GM21786 (cell line): ENCODE measurements at regions not wholly inside any gene's neighbourhood (a gene's known extent, or its start where the extent isn't known, plus 50 kb on each side); places are given as distances from the start of the nearest gene placed in this dataset.
"Not testable (repeated sequence)": the region's sequence is repeated elsewhere in the genome, so short reads cannot be mapped to it uniquely, and the experiment has no call there.

Experiments used
- ATAC-seq: cut with Tn5 transposase; IDR thresholded peaks from one replicate; pipeline ENCODE4 v1.9.1; 2021; ENCODE audit not compliant: unreplicated experiment

DNA sequence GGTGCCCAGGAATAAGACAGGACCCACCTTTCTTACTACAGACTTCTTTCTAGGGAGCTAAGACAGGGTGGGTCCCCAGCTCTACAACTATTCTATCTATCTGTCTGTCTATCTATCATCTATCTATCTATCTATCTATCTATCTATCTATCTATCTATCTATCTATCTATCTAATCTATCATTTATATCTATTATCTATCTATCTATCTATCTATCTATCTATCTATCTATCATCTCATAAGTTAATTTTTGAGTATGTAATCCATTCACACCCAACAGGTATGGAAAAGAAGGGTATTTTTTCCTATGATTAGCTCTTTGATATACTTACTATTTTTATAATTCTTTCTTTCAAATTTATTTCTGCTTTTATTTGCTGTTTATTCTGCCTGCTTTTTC is 55.9 kb downstream of the BAMBI start:
- ATAC-seq: no peak

DNA sequence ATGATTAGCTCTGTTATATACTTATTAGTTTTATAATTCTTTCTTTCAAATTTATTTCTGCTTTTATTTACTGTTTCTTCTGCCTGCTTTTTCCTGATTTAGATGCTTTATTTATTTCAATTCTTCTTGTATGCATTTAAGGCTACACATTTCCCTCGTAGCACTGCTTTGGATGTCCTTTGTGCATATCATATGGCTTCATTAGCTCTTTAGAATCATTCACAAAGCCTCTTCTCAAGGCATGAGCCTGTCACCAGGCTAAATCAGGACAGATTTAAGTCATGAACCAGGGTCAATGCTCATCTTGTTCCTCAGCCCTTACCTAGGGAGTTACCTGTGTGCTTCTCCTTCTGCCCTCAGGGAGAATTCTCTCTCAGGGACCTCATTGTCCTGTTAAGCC is 56.3 kb downstream of the BAMBI start:
- ATAC-seq: no peak

DNA sequence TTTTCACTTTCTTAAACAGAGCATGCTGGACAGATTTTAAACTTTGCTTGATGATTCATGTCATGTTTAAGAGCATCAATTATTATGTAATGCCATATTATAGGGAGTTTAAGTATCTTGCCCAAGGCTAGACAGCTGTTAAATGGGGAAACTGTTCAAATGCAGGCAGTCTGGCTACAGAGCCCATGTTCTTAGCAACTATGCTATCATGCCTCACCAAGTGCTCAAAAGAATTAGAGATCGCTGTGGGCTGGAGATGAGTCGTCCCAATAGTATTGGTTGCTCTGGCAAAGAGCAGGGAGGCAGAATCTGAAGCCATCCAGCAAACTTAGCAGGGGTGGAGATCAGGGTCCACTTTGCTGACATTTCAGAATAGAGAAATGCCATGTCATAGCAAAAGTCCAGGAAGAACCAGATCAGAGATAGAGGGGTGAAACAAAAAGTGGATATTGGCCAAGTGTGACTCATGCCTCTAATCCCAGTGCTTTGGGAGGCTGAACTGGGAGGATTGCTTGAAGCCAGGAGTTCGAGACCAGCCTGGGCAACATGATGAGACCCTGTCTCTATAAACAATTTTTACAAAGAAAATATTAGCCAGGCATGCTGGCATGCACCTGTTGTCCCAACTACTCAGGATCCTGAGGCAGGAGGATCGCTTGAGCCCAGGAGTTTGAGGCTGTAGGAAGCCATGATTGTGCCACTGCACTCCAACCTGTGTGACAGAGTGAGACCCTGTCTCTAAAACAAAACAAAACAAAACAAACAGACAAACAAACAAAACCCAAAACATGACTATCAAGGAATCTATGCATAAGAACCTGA is 57.8 kb downstream of the BAMBI start:
- no peak for ATAC-seq

DNA sequence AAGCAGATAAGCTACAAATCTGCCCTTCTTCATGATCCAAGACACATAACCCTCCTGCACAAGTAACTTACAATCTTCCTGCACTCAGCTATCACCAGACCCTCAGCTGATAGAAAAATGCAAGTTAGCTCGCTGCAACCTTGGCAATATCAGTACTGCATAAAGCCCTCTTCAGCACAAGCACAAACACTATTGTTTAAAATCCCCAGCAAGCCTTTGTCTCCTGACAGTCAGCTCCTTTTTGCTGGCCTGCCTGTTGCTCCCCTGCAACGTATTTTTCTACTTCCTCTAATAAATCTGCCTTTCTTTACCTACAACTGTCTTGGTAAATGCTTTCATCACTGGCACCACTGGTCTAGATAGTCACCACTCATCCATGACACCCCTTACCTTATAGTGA is 59.8 kb downstream of the BAMBI start:
- ATAC-seq: no peak

DNA sequence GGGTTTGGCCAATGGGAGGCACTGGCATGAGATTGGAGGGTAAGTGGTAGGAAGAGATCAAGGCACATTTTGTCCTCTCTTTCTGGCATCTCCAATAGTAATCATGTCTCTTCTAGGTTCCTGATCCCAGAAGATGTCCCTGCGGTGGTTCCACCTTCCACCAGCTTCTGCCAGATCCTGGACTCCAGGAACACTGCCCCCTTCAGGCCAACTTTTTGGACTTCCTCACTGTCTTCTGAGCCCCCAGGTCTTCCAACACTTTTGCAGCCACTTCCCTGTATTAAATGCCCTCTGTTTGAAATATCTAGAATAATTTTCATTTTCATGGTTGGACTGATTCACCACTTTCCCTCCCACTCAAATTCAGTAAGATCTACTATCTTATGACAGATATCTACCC is 60.9 kb downstream of the BAMBI start:
- no peak for ATAC-seq

DNA sequence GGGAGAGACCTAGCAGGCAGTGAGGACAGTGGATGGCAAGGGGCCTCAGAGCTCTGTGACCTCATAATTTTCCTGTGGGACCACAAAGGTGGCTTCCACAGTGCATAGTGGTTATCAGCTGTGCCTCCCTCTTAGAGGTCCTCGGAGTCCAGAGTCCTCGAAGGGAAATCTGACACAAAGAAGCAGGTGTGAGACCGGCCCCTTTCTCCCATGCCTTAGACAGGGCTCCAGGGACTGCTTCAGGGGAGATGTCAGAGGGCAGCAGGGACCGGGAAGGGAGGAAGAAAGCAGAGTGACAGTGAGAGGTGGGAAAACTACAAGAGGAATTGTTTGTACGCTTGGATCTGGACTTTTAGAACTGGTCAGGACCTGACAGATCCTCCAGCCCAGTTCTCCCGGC is 66.3 kb downstream of the BAMBI start:
- ATAC-seq: no peak

DNA sequence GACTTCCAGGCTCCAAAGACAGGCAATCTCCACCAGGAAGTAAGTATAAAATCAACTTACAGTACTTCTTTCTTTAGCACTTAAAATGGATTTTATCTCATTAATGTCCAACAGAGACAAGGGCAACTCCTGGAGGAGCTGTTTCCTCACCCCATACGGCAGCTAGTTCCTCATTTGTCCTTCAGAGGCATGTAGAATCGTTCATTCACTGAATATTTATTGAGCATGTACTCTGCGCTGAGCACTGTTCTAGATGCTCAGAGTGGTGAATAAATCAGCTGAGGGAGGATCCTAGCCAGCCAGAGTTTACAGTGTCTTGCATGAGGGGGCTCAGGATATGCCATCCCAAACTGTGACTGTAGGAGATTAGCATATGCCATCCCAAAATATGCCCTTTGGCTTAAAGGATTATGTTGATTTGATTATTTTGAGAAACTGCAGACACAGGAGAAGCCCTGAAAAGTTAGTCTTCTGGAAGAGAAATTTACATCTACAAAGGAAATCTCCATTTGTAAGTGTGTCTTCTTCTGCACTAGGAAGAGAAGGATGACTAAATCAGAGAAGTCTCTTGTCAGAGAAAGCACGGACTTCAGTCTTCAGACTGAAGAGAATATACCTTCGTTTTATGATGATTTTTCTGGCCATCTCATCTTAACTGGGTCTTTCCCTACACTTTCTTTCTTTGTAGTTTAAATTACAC is 66.9 kb downstream of the BAMBI start:
- ATAC-seq: no peak

DNA sequence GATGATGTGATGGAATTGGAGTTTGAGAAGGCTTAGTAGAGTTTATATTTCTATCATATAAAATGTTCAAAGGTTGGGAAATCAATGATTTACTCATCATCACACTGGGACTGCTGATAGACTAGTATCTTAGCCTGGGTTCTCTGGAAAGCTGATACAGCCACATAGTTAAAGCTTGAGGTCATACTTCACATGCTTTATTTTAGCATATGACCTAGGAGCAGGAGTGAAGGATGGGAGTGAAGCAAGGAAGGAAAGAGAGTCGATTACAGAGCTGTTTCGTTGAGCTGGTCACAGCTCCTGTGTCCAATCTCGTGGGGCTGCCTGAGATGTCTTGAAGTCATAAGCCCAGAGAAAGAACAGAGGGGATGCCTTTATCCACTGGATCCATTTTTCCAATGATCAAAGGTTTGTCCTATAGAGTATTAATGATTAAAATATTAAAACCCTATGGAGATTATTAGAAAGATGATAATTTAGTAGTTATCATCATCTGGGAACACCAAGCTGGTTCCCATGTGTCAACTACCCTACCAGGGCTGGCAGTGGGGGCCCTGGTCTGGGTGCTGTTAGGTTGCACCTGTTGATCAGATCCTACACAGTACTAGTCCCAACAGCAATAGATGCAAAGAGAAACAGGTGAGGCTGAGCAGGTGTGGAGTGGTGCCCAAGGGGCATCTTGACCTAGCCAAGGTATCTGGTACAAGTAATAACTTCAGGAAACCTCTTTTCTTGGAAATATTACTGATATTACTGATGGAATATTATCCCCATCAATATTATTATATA is 77.8 kb downstream of the BAMBI start:
- no peak for ATAC-seq

DNA sequence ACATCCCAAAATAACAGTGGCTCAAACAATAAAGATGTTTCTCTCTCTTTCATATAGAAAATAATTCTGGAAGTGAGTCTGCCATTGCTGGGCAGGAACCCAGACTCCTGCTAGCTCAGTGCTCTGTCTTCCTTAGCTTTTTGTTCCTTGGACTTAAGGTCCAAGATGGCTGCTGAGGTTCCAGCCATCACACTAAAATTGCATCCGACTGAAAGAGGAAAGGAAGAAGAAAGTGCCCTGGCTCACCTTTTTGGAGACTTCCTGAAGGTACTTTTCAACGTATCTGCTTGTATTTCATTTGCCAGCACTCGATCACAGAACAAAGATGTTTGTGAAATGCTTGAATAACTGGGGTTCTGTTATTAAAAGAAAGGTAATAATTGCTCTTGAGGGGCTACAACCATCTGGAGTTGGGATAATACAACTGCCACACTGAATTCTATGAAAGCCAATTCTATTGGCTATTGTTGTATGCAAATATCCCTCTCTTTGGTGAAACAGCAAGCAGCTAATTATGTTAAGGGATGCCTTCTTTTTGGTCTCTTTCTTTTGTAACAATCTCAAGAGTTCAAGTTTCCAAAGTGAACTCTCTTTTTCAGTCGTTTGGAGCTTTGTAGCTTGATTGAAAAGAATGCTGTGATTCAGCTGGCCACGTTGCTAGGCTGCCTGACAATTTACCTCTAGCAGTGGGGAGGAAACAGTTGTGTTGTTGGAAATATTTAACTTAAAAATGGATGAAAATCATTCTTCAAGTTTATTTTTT is 83.9 kb downstream of the BAMBI start:
- ATAC-seq: no peak

DNA sequence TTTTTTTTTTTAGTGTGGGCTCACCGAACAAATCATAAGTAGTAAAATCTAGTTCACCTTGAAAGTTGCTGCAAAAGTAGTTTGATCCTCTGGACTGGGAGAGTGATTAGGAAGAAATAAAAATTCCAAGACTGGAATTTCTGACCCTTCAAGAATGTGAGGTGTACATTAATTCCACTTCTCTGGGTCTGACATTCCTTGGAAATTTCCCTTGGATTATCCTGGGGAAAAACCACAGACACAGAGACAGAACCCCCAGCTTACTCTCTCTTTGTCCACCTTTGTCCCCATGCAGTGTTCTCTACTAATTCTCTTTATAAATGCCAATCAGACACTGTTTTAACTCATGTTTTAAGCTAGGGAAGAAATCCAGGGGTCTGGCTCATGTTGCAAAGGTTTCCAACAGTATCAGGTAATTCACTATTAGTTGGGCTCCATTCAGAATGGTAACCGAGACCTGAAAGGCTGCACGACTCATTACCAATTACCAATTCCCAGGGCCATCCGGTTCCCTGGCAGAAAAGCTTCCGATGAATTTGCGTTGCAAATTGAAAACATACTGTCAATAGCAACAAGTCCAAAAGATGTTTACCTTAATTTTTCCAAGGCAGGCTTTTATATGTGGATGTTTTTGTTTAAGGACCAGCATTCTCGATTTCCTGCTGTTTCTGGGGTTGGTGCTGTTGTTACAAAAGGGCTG is 86.3 kb downstream of the BAMBI start:
- ATAC-seq: no peak

DNA sequence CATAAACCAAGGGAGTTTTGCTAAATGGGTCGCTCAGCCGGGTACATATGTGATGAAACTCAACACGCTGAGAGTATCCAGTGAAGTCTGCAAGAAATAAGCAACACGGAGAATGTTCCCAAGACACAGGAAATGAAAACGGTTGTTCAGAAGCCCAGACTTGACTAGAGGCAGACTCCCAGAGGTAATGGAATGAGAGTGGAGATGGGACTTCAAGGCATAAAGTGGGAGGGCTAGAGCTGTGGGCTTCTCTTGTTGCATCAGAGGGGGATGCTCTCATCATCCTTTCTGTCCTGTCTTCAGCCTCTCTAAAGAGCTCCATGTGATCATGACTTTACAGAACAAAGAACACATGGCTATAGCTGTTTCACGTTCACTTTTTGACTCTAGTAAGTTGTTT is 88.3 kb downstream of the BAMBI start:
- no peak for ATAC-seq

DNA sequence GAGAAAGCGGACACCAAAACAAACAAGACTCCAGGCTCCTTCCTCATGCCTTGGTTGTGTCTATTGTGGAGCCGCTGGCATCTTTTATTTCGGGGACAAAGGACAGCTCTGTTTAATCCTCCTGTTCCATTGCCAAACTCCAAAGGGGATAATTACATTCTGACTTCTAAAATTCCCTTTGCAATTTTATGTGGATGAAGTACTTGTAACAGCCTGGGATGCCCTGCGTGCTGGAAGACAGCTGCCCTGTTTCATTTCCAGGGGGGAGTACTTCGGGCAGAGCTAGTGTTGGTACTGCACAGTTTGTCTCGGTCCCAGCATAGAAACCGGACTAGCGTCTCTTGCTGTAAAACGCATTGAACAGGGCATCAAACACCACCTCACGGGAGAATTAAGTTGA is 90.9 kb downstream of the BAMBI start:
- ATAC-seq: no peak

DNA sequence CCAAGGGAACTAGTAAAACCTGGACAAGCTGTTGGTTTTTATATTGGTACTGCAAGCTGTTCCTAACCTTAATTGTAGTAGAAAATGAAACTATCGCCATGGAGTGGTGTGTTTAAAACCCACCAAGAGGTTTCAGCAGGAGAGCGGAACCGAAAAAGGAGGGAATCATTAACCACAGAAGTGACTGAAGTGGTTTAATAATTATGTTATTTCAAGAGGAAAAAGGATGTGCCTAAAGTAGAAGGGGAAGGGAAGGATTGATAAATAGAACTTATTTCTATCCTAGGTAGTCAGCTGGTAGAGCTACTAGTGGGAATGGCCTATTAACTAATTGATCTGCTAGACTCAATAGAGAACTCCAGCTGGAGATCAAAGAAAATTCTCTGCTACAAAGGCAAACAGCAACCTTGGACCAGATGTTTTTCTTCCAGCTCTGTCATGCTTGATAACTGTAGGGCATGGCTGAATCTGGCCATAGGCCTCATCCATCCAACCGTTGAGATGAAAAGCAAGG is 91.8 kb downstream of the BAMBI start:
- no peak for ATAC-seq

DNA sequence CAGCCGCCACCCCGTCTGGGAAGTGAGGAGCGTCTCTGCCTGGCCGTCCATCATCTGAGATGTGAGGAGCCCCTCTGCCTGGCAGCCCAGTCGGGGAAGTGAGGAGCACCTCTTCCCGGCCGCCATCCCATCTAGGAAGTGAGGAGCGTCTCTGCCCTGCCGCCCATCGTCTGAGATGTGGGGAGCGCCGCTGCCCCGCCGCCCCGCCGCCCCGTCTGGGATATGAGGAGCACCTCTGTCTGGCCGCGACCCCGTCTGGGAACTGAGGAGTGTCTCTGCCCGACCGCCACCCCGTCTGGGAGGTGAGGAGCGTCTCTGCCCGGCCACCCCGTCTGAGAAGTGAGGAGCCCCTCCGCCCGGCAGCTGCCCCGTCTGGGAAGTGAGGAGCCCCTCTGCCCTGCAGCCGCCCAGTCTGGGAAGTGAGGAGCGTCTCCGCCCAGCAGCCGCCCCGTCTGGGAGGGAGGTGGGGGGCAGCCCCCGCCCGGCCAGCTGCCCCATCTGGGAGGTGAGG is 94.3 kb downstream of the BAMBI start:
- ATAC-seq: not testable (repeated sequence)

DNA sequence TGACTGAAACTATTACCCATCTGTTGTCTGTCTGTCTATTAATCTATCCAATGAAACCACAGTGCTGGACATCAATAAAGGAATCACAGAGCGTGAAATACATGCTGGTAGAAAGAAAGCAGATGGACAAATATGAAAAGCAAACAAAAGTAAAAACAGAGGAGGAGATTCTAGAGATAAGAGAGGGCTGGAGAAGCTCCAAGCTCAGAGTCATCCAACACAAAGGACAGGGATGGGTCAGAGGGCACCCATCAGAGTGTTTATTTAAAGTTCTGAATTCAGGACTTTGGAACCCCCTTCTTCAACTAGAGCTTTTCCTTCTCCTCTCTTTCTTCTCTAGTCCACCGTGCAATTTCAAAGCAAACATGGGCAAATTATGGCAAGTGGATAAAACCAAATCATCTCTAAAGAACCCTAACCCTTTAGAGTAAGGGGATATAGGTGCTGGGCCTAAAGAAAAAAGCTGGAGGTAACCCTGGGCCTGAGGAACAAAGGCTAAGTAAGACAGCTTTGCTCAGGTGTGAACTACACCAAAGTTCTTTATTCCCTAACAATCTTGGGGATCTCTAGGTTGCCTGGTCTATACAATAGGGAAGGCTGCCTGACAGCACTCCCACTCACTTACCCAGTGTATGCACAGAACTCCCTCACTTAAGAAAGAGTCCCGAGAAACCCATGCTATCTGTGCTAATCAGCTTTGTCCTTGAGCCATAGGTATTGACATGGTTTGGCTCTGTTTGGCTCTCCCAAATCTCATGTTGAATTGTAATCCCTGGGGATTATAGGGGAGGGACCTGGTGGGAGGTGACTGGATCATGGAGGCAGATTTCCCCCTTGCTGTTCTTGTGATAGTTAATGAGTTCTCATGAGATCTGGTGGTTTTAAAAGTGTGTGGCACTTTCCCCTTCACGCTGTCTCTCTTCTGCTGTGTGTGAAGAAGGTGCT is 97.0 kb downstream of the BAMBI start:
- ATAC-seq: no peak

DNA sequence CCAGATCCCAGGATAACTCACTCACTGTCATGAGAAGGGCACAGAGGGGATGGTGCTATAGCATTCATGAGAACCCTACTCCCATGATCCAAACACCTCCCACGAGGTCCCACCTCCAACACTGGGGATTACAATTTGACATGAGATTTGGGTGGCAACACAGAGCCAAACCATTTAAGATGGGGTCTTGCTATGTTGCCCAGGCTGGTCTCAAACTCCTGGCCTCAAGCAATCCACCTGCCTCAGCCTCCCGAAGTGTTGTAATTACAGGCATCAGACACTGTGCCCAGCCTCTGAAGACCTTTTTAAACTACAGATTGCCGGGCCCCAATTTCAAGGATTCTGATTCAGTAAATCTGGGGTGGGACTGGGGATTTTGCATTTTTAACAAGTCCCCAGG is 98.5 kb downstream of the BAMBI start:
- ATAC-seq: no peak

DNA sequence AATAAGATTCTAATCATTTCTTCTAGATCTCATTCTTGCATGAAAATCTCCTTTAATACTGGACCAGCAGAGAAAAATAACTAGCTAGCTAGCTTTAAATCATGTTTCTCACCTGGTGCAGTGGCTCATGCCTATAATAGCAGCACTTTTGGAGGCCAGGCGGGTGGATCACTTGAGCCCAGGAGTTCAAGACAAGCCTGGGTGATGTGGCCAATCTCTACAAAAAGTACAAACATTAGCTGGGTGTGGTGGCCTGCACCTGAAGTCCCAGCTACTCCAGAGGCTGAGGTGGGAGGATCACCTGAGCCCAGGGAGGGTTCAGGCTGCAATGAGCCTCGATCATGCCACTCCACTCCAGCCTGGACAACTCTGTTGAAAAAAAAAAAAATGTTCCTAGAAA is 99.2 kb downstream of the BAMBI start:
- ATAC-seq: no peak

DNA sequence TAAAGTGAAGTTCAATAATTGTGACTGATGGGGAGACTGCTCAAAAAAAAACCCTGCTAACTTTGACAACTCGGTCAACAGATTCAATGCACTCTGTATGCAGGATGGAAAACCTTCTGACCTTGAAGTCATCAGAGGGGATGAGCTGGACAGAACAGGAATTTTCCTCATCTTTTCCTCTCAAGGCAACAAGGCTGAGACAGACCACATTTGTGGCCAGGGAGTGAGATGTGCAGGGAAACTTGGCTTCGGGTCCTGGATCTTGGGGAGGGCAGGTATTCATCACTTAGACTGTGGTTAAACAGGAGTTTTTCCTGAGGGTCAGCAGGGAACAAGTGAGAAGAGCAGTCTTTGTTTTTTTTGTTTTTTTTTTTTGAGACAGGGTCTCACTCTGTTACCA is 100.6 kb downstream of the BAMBI start:
- no peak for ATAC-seq

DNA sequence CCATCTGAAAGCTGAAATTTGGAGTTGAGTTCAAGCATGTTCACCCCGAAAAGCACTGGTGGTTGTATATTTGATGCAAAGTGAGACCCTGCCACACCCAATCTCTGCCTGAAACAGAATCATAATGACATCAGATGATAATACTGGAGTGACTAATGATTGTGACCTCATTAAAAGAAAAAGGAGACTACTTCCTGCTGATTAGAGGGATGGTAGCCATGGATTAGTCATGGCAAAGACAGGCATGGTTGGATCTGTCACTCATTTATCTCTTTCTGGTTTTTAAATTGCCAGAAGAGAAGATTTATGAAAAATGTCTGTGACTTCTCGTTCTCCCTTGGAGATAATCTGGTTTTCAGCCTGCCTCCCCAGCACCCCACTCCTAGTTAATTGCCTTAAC is 101.2 kb downstream of the BAMBI start:
- ATAC-seq: no peak
